ENCODE measurements at regions not wholly inside any gene's neighbourhood (a gene's known extent, or its start where the extent isn't known, plus 50 kb on each side); places are given as distances from the start of the nearest gene placed in this dataset.
"Not testable (repeated sequence)": the region's sequence is repeated elsewhere in the genome, so short reads cannot be mapped to it uniquely, and the experiment has no call there.

GRCh38 chr1:242728696-242729095 lies 204.2 kb upstream of the PLD5 start:
- no peak for DNase-seq

GRCh38 chr1:242723044-242723716 lies 198.7 kb upstream of the PLD5 start:
- no peak for DNase-seq

GRCh38 chr1:242718967-242719366 lies 194.5 kb upstream of the PLD5 start:
- DNase-seq: no peak

GRCh38 chr1:242712248-242712647 lies 187.8 kb upstream of the PLD5 start:
- DNase-seq: no peak

- DNase-seq: no peak
These were observed 186.3 kb upstream of the PLD5 start for GRCh38 chr1:242710847-242711246.

- no peak for DNase-seq
These were observed 185.8 kb upstream of the PLD5 start for GRCh38 chr1:242710286-242710685.

- DNase-seq: no peak
These were observed 179.0 kb upstream of the PLD5 start for GRCh38 chr1:242703467-242703866.

- no peak for DNase-seq
These were observed 168.5 kb upstream of the PLD5 start for GRCh38 chr1:242692988-242693387.

- DNase-seq: no peak
These were observed 167.1 kb upstream of the PLD5 start for GRCh38 chr1:242691610-242691945.

- no peak for DNase-seq
These were observed 166.5 kb upstream of the PLD5 start for GRCh38 chr1:242690849-242691609.

GRCh38 chr1:242689378-242689777 lies 164.9 kb upstream of the PLD5 start:
- no peak for DNase-seq

- no peak for DNase-seq
These were observed 150.6 kb upstream of the PLD5 start for GRCh38 chr1:242674951-242675645.

GRCh38 chr1:242673652-242674051 lies 149.2 kb upstream of the PLD5 start:
- no peak for DNase-seq

- DNase-seq: not testable (repeated sequence)
These were observed 148.7 kb upstream of the PLD5 start for GRCh38 chr1:242673165-242673564.

GRCh38 chr1:242670019-242670418 lies 145.5 kb upstream of the PLD5 start:
- no peak for DNase-seq

- DNase-seq: no peak
These were observed 138.4 kb upstream of the PLD5 start for GRCh38 chr1:242662886-242663285.

- not testable (repeated sequence) for DNase-seq
These were observed 129.3 kb upstream of the PLD5 start for GRCh38 chr1:242653772-242654171.

GRCh38 chr1:242651817-242652216 lies 127.3 kb upstream of the PLD5 start:
- DNase-seq: peak in 1 of 2 experiments; percentile 1

GRCh38 chr1:242641461-242641860 lies 117.0 kb upstream of the PLD5 start:
- no peak for DNase-seq

- no peak for DNase-seq
These were observed 114.6 kb upstream of the PLD5 start for GRCh38 chr1:242639104-242639503.

GRCh38 chr1:242634732-242635131 lies 110.2 kb upstream of the PLD5 start:
- no peak for DNase-seq

- no peak for DNase-seq
These were observed 104.9 kb upstream of the PLD5 start for GRCh38 chr1:242629396-242629795.

GRCh38 chr1:242623756-242624155 lies 99.3 kb upstream of the PLD5 start:
- DNase-seq: no peak

- DNase-seq: no peak
These were observed 98.6 kb upstream of the PLD5 start for GRCh38 chr1:242623119-242623518.

Measured in Kasumi-1 (cell line).